NCI-H2171 (cell line): ENCODE measurements at regions not wholly inside any gene's neighbourhood (a gene's known extent, or its start where the extent isn't known, plus 50 kb on each side); places are given as distances from the start of the nearest gene placed in this dataset.

Source experiments
- DNase-seq: peaks from one replicate; lab custom pipeline; 2025; lab: John Stamatoyannopoulos, UW

DNA sequence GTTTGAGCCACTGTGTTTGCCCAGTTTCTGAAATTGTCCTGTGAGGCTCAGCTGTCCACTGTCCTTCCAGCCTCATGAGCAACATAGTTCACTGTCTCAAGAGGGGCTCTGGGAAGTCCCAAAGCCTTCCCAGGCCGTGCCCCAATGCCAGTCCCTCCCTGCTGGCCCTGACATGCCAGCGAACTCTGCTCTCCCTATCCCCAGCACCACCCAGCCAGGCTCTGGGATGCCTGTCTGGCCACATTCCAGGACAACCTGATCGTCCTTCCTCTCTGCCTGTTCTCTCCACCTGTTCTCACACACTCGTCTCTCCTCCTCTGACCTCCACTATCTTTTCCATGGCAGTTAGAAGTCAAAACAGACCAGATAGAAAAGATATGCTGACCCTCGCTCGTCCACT is 278.0 kb upstream of the ID2 start:
- no peak for DNase-seq

DNA sequence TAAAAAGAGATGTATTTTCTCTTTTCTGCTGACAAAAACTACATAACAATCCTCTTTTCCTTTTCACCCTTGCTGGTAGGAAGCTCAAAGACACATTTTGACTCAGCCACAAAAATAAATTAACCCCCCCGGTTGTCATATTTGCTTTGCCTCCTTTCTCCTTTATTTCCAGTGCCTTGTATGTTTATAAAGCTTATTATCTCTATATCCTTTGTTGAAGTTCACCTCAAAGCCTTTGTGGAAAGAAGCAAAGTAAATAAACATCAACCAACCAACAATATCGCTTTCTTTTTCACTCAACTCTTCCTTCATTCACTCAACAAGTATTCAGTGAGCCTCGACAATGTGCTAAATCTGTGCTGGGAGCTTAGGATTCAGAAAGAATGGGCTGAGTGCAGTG is 276.5 kb upstream of the ID2 start:
- DNase-seq: no peak

DNA sequence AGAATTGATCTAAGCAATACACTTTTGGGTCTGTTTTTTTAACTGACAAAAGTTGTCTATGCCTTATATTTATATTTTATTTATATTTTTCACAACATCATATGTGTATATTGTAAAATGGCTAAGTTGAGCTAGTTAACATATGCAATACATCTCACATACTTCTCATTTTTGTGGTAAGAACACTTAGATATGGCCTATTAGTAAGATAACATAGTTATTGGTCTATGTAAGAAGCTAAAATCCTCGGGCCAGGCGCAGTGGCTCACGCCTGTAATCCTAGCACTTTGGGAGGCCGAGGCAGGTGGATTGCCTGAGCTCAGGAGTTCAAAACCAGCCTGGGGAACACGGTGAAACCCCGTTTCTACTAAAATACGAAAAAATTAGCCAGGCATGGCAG is 275.6 kb upstream of the ID2 start:
- DNase-seq: no peak

DNA sequence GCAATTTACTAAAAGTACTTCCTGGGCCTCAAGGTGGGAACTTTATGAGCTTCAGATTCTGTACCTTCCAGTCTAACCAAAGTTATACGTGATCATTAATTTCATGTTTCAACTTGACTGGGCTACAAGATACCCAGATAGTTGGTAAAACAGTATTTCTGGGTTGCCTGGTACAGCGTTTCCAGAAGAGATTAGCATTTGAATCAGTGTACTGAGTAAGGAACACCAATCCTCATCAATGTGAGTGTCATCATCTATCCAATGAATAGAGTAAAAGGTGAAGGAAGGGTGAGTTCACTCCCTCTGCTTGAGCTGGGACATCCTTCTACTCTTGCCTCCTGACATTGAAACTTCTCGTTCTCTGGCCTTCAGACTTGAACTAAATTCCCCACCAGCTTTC is 274.5 kb upstream of the ID2 start:
- no peak for DNase-seq

DNA sequence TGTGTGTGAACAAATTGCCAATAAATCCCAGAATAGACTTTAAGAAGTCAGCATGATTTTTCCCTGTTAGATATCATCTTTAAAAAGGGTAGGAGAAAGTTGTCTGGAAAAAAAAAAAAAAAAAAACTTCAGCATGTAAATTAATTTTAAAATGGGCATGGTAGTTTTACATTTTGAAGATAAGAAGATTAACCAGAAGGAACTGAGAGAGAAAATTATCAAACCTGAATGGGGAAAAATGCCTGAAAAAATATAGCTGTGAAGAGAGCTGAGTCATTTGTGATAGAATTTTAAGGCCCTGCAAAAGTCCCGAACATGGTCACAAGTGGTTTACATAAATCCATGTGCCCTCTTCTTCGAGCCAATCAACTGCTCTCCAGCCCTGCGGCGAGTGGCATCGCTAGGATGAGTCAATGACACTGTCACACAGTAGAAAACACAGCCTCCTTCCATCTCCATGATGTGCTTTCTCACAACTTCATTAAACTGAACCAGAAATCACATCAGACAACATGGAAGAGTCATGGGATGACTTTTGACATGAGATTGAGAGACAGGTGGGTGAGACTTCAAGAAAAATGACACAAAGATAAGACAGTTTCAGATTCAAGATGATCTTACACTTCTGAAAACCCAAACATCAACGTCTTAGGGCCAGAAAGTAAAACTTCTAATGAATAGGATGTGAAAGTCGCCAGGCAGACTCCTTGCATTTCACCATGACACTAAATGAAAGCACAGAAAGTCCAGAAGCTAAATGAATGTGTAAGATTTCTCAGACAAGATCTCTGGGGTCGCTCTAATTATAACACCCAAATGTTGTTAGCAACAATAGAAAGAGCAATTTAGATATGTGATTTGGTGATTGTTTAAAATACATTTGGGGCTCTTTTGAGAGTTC is 273.0 kb upstream of the ID2 start:
- DNase-seq: no peak

DNA sequence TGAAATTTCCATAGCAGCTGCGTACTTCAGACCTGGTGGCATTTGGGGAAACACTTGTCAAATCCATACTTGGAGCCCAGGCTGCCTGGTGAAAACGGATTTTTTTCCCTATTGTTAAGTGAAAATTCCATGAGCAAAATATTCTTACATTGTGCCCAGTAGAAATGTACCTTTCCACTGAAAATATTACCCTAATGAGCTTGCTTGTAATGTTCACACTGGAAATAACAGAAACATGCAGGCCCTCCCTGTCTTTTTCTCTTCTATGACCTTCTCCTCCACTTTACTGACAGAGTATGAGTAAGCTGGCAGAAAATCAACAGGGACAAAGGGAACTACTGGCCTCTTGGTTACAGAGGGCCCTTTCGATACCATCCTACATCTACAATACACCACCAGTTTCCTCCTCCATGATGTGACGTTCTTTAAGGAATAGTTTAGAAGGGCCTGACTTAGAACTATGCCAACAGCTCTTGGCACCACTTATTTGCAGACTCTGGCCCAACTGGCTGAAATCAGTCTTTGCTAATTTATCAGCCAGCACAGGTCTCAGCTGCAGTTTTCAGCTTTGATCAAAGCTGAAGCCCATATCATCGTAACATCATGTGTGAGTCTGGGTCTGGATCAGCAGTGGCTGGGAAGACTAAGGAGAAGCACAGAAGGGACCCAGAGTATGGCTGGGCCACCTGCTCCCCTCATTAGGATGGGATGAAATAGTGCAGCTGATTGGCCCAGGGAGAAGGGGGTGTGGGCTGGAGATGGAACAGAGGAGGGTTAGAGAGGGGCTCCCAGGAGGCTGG is 272.2 kb upstream of the ID2 start:
- DNase-seq: peak; percentile 8

DNA sequence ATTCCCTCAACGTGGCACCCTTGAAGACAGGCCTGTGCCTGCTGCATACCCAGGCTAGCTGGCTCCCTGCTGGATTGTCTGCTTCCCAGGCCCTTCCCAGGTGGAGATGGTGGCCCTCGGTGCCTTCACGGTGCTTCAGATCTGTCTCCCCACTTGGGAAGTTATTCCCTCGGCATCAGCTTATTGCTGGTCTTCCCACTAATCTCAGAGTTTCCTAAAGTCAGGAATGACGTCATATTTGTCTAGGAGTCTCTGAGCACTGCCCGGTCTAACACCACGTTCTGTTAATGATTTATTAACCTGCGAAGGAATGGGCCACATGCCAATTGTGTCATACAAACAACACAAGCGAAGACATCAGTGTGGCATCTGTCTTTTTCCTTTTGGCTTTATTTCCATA is 269.8 kb upstream of the ID2 start:
- DNase-seq: peak; percentile 9

DNA sequence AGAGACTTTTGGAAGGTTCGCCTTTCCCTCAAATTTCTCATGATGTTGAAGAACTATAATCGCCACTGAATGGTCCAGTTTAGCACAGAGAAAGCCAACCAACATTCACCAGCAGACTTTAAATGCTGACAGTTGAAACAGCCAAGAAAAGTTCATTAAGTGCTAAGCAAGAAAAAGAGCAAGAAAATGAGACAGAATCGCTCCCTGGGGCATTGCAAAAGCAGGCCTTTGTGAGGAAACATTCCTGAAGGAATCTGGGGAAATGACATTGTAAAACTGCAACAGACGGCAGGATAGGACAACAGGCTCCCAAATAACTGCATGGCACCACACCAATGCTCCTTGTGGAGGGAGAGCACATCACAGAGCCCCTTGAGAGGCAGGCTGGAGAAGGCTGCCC is 269.3 kb upstream of the ID2 start:
- DNase-seq: no peak

DNA sequence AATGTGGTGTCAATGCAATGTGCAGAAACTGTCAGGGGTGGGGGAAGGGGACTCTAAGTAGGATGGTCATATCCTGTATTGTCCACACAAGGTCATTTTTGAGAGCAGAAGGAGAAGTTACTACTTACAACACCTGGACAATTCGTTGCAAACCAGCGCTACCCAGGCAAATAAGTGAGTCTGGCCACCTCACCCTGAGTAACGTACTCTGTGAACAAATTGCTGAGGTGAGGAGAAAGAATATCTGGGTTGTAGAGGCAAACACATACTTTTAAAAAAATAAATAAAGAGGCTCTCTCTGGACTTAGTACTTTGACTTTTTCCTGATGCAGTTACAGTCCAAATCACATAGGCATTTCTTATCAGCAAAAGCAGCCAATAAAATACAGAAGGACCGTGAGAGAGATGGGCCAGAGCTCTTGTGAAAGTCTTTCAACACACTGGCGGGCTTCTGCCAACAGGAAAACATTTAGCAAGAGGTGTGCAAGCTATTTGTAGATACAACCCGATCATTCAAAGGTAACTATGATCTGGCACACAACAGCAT is 268.2 kb upstream of the ID2 start:
- DNase-seq: no peak

DNA sequence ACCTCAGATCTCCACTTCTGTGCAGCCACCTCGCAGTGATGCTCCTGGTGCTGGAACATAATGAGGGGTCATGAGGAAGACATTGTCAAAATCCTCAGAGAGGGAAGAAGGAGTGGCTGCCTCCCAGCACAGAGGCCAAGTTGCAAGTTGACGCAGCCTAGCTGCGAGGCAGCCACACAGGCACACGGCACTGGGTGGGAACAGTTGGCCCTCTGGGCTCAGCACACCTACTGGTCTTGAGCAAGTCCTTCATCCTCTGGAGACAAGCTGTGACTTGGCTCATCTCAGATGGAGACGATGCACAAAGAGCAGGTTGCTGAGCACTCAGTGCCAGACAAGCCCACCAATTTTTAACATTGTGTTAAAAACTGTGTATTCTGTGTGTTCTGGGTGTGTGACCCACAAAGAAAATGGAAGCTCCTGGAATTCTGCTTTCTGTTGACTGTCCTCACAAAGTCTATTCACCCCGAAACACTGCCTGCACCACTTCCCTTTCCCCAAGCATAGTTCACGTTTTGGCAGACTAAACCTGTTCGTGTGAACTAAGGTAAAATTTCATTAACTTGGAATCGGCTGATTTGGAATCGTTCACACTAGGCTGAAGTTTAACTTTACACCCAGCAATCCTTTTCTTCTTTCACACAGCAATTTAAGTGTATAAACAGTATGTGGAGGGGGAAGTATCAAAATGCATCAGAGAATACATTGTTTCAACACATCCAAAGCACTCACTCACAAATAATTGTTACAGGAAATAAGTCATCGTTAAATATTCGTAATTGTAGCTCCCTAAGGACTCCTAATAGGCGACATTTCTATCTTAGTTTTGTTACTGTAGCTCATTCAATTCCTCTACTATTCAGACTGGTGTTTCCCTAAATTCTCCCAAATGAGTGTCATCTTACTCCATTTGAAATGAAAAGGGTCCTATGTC is 266.6 kb upstream of the ID2 start:
- DNase-seq: no peak

DNA sequence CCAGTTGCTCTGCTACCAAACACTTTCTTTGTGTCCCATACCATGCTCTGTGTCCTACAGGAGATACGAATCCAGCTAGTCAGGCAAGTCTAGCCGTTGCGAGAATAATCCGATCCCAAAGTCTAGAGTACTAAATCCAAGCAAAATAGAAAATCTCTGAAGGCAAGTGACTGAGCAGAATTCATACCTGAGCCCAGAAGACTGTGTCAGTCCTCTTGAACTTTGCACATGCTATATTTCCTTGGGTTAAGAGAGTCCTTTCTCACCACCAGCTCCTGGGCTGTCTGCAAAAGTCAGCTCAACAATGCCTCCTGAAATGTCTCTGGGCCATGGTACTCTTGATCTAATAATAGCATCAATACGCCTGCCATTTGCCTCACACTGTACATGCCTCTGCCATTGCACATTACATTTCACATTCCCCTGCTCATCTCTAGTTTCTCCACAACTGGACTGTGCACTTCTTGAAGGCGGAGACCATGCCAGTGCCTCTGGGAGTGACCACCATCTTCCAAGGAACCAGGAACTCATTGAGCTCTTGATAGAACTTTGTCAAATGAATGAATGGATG is 265.8 kb upstream of the ID2 start:
- no peak for DNase-seq

DNA sequence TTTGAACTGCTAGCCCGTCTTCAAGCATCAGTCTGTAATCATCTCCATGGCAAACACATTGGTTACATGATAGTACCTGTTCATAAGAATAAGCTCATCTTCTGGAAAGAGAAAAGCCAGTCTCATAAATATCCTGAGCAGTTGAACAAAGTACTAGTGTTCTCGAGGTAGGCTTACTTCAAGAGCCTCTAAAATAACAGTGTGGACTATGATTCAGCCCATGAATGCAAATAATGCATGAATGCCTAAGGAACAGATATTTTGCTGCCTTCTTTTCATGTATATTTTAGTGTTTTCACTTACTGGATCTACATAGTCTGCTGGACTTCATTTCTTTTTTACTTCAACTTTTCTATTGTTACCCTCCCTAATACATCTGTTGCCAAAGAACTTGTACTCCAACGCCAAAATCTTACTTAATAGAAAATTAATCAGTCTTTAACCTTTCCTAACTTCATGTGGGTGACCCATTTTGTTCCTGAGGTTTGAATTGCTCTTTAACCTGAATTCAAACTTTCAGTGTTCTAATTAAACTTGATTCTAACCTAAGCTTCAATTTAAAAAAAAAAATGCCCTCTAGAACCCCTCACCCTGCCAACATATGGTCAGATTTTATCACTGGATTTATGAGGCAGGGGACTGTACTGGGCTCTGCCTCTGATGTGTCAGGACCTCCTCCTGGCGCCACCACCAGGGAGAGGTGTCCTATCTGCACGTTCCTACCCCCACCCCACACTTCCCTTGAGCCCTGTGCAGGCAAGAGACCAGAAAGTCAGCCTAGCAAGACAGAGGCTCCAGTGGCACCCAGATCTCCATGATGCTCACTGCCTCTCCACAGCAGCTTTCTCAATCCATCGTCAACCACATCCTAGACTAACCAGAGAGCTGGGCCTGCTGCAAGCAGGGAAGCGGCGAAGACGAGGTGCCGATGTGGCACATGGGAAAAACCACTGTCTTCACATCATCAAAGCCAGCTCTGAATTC is 264.7 kb upstream of the ID2 start:
- DNase-seq: no peak

DNA sequence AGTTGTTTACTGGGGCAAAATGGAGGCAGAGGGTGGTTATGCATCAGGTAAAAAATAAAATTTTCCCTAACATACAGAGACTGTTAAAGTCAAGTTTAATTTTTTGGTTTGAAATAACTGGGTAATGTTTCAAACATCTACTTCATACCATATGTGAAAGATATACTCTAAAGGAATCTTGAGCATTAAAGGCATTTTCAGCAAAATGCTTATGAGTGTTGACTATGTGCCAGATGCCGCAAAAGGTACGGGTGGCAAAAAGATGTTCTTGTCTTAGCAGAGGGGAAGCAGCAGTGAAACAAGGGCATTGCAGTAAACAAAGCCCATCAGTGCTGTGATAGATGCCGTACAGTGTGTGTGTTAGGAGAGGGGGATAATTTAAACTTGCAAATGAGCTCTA is 263.1 kb upstream of the ID2 start:
- DNase-seq: no peak

DNA sequence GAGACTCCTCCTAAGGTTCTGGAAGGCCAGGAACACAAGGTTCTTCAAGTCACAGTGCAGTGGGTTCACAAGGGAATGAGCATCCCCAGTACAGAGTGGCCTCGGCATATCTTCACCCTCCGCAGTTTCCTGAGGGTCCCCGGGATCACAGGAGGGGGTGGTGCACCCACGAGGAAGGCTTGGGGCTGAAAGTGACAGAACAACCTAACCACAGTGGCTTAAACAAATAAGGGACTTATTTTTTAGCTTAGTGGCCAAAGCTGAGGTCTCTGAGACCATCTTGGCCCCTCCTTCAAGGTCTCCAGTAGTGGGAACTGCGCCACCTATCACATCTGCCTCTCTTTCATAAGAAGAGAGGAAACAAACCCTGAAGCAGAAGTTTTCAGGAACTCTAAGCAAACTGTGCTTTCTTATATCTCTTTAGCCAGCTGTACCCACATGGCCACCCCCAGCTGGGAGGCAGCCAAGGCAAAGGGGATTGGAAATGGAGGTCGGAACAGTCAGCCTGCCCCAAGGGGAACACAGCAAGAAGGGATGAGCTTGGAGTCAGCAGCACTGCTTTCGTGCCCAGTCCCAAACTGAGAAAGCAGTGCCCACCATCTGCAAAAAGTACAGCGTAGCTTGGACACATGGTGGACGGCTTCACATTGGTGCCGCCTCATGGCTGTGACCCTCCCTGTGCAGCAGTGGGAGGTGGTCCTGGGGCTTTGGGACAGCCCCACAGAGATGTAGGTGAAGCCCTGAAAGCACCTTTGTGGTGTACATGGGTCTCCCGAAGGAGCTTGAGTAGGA is 260.0 kb upstream of the ID2 start:
- DNase-seq: no peak

DNA sequence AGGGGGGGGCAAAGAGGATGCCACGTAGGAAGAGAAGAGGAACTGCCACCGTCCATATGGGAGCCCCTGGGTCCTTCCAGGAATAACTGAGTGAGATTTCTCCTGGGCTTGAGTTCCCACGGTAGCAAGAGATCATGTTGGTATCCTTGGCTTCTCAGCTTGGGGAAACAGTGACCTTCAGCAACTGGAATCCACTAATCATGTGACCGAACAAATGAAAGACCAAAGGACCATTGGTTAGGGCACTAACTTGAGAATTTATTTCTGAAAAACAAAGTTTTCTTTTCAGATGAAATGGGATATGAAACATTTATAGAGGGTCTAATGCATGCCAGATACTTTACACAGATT is 259.4 kb upstream of the ID2 start:
- no peak for DNase-seq

DNA sequence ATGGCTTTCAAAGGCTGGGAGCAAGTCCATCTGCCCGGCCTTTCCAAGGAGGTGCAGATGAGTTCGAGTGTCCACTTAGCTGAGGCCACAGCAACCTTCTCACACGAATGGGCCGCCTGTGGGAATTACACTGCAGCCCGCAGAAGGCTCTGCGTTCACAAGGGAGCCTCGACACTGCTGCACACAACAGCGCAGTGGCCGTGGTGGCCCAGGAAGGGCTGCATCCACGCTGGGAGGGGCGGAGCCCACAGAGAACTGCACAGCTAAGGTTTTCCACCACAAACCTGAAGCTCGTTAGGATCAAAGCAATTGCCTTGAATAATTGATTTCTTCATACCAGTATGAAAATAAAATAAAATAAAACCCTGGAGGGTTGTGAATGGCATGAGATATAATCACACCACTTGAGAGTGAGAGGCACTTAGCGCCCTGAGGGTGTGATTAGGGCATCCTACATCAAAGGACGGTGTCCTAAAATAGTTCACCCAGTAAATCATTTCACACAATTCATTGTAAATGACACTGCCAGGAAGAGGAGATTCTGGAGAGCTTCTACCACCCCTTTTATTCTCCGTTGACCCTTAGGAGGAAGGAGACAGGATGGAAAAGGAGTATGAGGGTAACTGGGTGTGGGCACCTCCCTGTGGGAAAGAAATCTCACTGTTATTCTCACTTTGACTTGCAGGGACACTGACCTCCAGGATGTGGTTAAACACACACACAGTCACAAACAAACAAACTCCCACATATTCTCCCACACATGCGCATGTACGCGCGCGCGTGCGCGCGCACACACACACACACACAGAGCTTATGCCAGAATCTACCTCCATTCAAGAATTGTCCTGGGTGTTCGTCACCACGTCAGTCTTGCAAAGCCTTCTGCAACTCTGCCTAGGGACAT is 256.6 kb upstream of the ID2 start:
- no peak for DNase-seq

DNA sequence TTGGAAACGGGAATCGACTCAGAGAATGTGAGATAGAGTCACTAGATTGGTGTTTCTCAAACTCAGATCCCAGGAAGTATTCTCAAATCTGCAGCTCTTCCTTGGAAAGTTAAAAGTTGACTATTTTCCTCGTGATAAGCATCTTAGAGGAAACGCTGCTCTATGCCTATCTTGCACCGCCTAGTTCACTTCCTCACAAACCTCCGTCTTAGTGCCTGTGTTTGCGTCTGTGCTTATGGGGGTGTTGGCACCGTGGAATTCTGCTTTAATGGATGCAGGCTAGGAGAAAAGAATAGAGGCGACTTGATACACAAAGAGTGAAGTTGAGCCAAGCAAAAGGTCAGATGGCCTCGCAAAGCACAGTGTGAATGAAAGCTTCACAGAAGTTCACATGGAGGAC is 255.3 kb upstream of the ID2 start:
- no peak for DNase-seq

DNA sequence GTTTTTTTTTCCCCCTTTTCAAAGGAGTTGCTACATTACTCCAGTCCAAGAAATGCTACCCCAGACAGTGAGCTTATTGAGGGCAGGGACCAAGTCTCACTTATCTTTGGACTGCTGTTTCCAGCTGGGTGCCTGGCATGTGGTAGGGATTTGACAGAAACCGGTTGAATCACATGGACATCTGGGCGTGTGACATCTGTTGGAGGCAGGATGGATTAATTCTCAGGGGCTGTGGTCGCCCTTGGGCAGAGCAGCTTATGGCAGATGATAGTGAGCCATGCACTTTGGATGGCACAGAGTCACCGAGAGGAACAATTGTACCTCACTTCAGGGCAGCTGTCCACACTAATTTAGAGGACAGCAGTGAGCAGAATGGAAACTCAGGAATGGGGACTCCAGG is 254.6 kb upstream of the ID2 start:
- DNase-seq: peak; percentile 4

DNA sequence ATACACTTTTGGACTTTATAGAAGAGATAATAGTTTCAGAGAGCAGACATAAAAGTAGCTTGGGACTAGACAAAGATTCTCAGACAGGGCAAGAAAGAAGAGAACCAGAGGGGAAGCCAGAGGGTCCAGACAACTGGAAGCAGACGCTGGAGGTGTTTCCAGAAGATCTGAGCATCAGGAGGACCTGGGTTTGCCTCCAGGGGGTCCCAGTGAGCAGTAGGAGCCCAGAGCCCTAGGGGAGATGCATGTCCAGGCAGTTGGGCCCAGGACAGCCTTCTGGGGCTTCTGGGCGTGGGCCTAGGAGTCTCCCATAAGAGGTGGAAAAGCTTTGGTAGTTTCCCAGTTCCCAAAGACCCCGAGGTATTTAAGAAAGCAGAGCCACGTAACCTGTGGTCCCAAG is 251.2 kb upstream of the ID2 start:
- no peak for DNase-seq
